GM12878 (cell line): ENCODE measurements at regions not wholly inside any gene's neighbourhood (a gene's known extent, or its start where the extent isn't known, plus 50 kb on each side); places are given as distances from the start of the nearest gene placed in this dataset.

Experiments
- ATAC-seq: fragments of 200-7000 bp; cut with Tn5 transposase; 3 replicates; pipeline ENCODE4 v1.9.1; 2020; ENCODE audit warnings: mild to moderate bottlenecking, moderate library complexity
- BruUV-seq: library from RNA; stranded (reverse); fragments of 400-500 nt; replicated peaks from 2 replicates; lab custom pipeline; 2021; lab: Mats Ljungman, UMichigan
- CTCF ChIA-PET: fragments of 300-600 bp; sonication (Branson Sonifier 250); formaldehyde crosslinking; extraction: SDS; loops from one replicate; lab custom pipeline; 2021; ENCODE audit warnings: inconsistent platforms; lab: Yijun Ruan, JAX
- POLR2A ChIA-PET: fragments of 350-600 bp; formaldehyde crosslinking; extraction: SDS; loops from one replicate; lab custom pipeline; 2021; ENCODE audit warnings: inconsistent platforms; lab: Charles Lee
- RAD21 ChIA-PET: fragments of 300-600 bp; sonication (Branson Sonifier 250); formaldehyde crosslinking; loops from one replicate; lab custom pipeline; 2023; ENCODE audit warnings: antibody characterized with exemption; ENCODE audit not compliant: unreplicated experiment; lab: Charles Lee
- SMC1A ChIA-PET: fragments of 300-600 bp; sonication (Branson Sonifier 250); formaldehyde crosslinking; loops from one replicate; lab custom pipeline; 2023; ENCODE audit not compliant: unreplicated experiment, uncharacterized antibody; lab: Charles Lee
- DNase-seq: peaks from one replicate; pipeline ENCODE4 v3.0.0-alpha.2; 2011; ENCODE audit warnings: low read depth, low spot score
- FAIRE-seq: peaks from 3 replicates; lab custom pipeline; 2011; peaks lifted over from hg19 to GRCh38; lab: Jason Lieb, UNC
- H2AFZ ChIP-seq: 2 replicates; pipeline ENCODE4 v1.6.0; 2011; ENCODE audit warnings: low read depth, low read length, control low read depth; ENCODE audit not compliant: control insufficient read depth
- H3K27ac ChIP-seq: 2 replicates; pipeline ENCODE4 v1.5.1; 2011; ENCODE audit warnings: control low read depth; ENCODE audit not compliant: control insufficient read depth, insufficient read depth
- H3K27me3 ChIP-seq, 2 experiments: replicated peaks in 1 of 2; 2 replicates each; pipeline versions ENCODE4 v1.6.0 to v1.6.1; 2011; ENCODE audit warnings: low read length in 1 of 2; ENCODE audit not compliant: control insufficient read depth in 2 of 2, insufficient read depth in 2 of 2
- H3K36me3 ChIP-seq, 2 experiments: 2 replicates each; pipeline ENCODE4 v1.5.1; 2011; ENCODE audit warnings: low read length in 1 of 2; ENCODE audit not compliant: control insufficient read depth in 2 of 2, insufficient read depth in 2 of 2
- H3K4me1 ChIP-seq: 2 replicates; pipeline ENCODE4 v1.6.1; 2011; ENCODE audit warnings: mild to moderate bottlenecking, low read length, moderate library complexity, mixed read lengths; ENCODE audit not compliant: control insufficient read depth, insufficient read depth
- H3K4me2 ChIP-seq: 2 replicates; pipeline ENCODE4 v1.6.0; 2011; ENCODE audit warnings: control low read depth; ENCODE audit not compliant: control insufficient read depth, insufficient read depth
- H3K4me3 ChIP-seq: fragments of 200-600 bp; sonication (generic); 2 replicates; pipeline ENCODE4 v1.5.1; 2016
- H3K79me2 ChIP-seq: 2 replicates; pipeline ENCODE4 v1.6.0; 2011; ENCODE audit warnings: low read length; ENCODE audit not compliant: control insufficient read depth, insufficient read depth
- H3K9ac ChIP-seq: 2 replicates; pipeline ENCODE4 v1.8.0; 2011; ENCODE audit warnings: low read length, control low read depth, mixed read lengths; ENCODE audit not compliant: control insufficient read depth, insufficient read depth
- H3K9me3 ChIP-seq: replicated peaks from 3 replicates; pipeline ENCODE4 v1.5.1; 2011; ENCODE audit warnings: mild to moderate bottlenecking, low read length; ENCODE audit not compliant: control insufficient read depth, insufficient read depth
- H4K20me1 ChIP-seq: 2 replicates; pipeline ENCODE4 v1.6.0; 2011; ENCODE audit not compliant: control insufficient read depth, insufficient read depth
- NFYB ChIP-seq: IDR thresholded peaks from 2 replicates; pipeline ENCODE4 v1.6.1; 2011; ENCODE audit warnings: low read depth, mild to moderate bottlenecking, low read length, improper control_type of control experiment, moderate library complexity; ENCODE audit not compliant: insufficient read depth
- SREBF1 ChIP-seq: IDR thresholded peaks from 2 replicates; pipeline ENCODE4 v1.6.1; 2012; ENCODE audit warnings: mild to moderate bottlenecking, low read length
- STAT1 ChIP-seq: fragments of 450-650 bp; conservative IDR thresholded peaks from 2 replicates; pipeline ENCODE4 v1.6.1; 2014; ENCODE audit warnings: antibody characterized with exemption, mild to moderate bottlenecking
- ZBTB11 ChIP-seq: fragments of 450-650 bp; formaldehyde crosslinking; IDR thresholded peaks from 2 replicates; pipeline ENCODE4 v1.5.0; 2022; ENCODE audit warnings: mild to moderate bottlenecking, missing genetic modification characterization
- ZBTB4 ChIP-seq: fragments of 450-650 bp; formaldehyde crosslinking; IDR thresholded peaks from 2 replicates; pipeline ENCODE4 v1.4.0; 2022; ENCODE audit warnings: mild to moderate bottlenecking, moderate library complexity
- ZNF687 ChIP-seq: fragments of 450-650 bp; IDR thresholded peaks from 2 replicates; pipeline ENCODE4 v1.6.1; 2017; ENCODE audit warnings: mild to moderate bottlenecking, moderate library complexity
- in situ Hi-C: fragments of 300-500 bp; cut with MboI; formaldehyde crosslinking; loops from 9 replicates; pipeline ENCODE4 v1.14.3; 2018; ENCODE audit warnings: mixed read lengths
- intact Hi-C: fragments of 100-400 bp; cut with micrococcal nuclease; formaldehyde crosslinking; loops from one replicate; pipeline ENCODE4 v1.14.2; 2022; ENCODE audit not compliant: unreplicated experiment
- TF ChIP-seq, protein P1 (sequence below): fragments of 450-650 bp; conservative IDR thresholded peaks from 2 replicates; pipeline ENCODE4 v1.6.1; 2017; ENCODE audit warnings: mild to moderate bottlenecking, moderate library complexity
- TF ChIP-seq, protein P2 (sequence below): fragments of 450-650 bp; IDR thresholded peaks from 2 replicates; pipeline ENCODE4 v1.6.1; 2014; ENCODE audit warnings: mild to moderate bottlenecking

GRCh38 chr3:54047568-54047967 lies 74.8 kb upstream of the CACNA2D3 start (continued):
- TF ChIP-seq ZNF687: no peak

DNA sequence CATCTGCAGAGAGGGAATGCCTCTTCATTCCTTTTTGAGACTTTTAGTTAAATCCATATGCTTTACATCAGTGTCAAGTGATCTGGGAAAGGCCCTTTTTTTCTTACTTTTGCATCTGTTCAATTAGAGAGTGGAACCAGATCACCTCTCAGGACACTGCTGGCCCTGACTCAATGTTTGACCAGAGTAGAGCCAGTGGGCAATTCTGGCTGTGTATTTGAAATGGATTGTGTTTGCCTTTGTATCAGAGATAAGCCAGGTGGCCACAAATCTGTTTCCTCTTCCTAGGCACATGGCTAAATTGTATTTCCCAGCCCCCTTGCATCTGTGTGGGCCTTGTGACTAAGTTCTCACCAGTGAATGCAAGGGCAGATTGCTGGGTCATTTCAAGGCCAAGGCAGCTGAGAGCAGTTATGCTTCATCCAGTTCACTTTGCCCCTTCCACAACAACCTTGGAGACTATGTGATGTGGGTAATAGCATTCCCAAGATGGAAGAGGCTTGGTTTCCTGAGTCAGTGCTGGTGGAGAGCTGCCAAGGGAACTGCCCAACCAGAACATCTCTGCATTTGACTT lies 75.6 kb upstream of the CACNA2D3 start:
- RAD21 ChIA-PET: no interaction called here
- no peak overlapping the region for H2AFZ ChIP-seq
- SMC1A ChIA-PET: no interaction called here
- DNase-seq (no peak), ATAC-seq (no peak), FAIRE-seq (no peak)
- POLR2A ChIA-PET: no interaction called here
- H3K9me3 ChIP-seq: no peaks in the 10 kb centered on the region
- in situ Hi-C loops: no loop called here
- H3K9ac ChIP-seq: no peak overlapping the region
- no peak overlapping the region for H3K4me3 ChIP-seq
- no TSS peak for BruUV-seq
- H3K4me2 ChIP-seq: no peak overlapping the region
- intact Hi-C loops: no loop called here
- no peaks in the 10 kb centered on the region; a peak in 1 of 4 replicates for H3K27me3 ChIP-seq
- H4K20me1 ChIP-seq: no peaks in the 10 kb centered on the region
- CTCF ChIA-PET: no interaction called here
- H3K27ac ChIP-seq: no peak overlapping the region
- no peaks in the 10 kb centered on the region for H3K4me1 ChIP-seq
- H3K79me2 ChIP-seq: no peaks in the 10 kb centered on the region
- no peaks in the 10 kb centered on the region for H3K36me3 ChIP-seq
- TF ChIP-seq ZBTB11 (CRISPR knock-in tag) (no peak), SREBF1 (no peak), NFYB (no peak), STAT1 (no peak), ZBTB4 (CRISPR knock-in tag) (no peak)
- TF ChIP-seq, protein P1, sequence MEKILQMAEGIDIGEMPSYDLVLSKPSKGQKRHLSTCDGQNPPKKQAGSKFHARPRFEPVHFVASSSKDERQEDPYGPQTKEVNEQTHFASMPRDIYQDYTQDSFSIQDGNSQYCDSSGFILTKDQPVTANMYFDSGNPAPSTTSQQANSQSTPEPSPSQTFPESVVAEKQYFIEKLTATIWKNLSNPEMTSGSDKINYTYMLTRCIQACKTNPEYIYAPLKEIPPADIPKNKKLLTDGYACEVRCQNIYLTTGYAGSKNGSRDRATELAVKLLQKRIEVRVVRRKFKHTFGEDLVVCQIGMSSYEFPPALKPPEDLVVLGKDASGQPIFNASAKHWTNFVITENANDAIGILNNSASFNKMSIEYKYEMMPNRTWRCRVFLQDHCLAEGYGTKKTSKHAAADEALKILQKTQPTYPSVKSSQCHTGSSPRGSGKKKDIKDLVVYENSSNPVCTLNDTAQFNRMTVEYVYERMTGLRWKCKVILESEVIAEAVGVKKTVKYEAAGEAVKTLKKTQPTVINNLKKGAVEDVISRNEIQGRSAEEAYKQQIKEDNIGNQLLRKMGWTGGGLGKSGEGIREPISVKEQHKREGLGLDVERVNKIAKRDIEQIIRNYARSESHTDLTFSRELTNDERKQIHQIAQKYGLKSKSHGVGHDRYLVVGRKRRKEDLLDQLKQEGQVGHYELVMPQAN: no peak
- TF ChIP-seq, protein P2, sequence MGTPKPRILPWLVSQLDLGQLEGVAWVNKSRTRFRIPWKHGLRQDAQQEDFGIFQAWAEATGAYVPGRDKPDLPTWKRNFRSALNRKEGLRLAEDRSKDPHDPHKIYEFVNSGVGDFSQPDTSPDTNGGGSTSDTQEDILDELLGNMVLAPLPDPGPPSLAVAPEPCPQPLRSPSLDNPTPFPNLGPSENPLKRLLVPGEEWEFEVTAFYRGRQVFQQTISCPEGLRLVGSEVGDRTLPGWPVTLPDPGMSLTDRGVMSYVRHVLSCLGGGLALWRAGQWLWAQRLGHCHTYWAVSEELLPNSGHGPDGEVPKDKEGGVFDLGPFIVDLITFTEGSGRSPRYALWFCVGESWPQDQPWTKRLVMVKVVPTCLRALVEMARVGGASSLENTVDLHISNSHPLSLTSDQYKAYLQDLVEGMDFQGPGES: no peak
